ENCODE measurements at regions not wholly inside any gene's neighbourhood (a gene's known extent, or its start where the extent isn't known, plus 50 kb on each side); places are given as distances from the start of the nearest gene placed in this dataset.

DNA sequence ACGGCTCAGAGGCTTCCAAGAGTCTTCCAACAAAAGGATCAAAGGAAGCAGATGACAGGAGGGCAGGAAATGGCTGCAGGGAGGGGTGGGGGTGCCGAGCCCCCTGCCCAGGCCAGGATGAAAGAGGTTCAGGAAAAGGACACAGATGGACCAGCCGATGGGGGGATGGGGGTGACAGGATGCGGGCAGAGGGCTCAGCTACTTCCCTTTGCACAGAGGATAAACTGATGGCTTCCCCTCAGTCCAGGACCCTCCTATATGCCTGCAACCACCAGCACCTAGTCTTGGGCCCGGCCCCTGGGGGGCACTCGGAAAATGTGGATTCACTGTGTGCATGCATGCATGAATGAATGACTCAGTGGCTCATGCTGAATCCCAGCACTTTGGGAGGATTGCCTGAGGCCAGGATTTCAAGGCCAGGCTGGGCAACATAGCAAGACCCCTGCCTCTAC, 148.2 kb downstream of the C9orf50 start:
- TF ChIP-seq, protein P1, sequence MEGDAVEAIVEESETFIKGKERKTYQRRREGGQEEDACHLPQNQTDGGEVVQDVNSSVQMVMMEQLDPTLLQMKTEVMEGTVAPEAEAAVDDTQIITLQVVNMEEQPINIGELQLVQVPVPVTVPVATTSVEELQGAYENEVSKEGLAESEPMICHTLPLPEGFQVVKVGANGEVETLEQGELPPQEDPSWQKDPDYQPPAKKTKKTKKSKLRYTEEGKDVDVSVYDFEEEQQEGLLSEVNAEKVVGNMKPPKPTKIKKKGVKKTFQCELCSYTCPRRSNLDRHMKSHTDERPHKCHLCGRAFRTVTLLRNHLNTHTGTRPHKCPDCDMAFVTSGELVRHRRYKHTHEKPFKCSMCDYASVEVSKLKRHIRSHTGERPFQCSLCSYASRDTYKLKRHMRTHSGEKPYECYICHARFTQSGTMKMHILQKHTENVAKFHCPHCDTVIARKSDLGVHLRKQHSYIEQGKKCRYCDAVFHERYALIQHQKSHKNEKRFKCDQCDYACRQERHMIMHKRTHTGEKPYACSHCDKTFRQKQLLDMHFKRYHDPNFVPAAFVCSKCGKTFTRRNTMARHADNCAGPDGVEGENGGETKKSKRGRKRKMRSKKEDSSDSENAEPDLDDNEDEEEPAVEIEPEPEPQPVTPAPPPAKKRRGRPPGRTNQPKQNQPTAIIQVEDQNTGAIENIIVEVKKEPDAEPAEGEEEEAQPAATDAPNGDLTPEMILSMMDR (IDR thresholded peaks at IDR 0.05): no peak
- TF ChIP-seq GABPA (IDR thresholded peaks at IDR 0.05; ENCODE audit: low read depth) (no peak), MXI1 (IDR thresholded peaks at IDR 0.05; ENCODE audit: low read depth, low read length) (no peak), EP300 (IDR thresholded peaks at IDR 0.05; ENCODE audit: borderline replicate concordance in 1 of 2, low read depth in 1 of 2, low read length in 1 of 2) (no peak), EZH2phosphoT487 (IDR thresholded peaks at IDR 0.05; ENCODE audit: borderline replicate concordance, low read depth) (no peak), YY1 (IDR thresholded peaks at IDR 0.05; ENCODE audit: low read depth) (no peak)
